RWPE1 (cell line): ENCODE measurements at regions not wholly inside any gene's neighbourhood (a gene's known extent, or its start where the extent isn't known, plus 50 kb on each side); places are given as distances from the start of the nearest gene placed in this dataset.

Experiments
- CTCF ChIA-PET: fragments of 350-600 bp; sonication (Branson Sonifier 250); formaldehyde crosslinking; extraction: SDS; loops from one replicate; lab custom pipeline; 2021; lab: Yijun Ruan, JAX
- POLR2A ChIA-PET: fragments of 400-600 bp; formaldehyde crosslinking; extraction: SDS; loops from one replicate; lab custom pipeline; 2020; ENCODE audit warnings: antibody characterized with exemption; ENCODE audit not compliant: low non-redundant PET; lab: Yijun Ruan, JAX
- DNase-seq: peaks from one replicate; pipeline ENCODE4 v3.0.0; 2012; ENCODE audit warnings: low spot score
- H3K27ac ChIP-seq: fragments of 450-650 bp; 2 replicates; pipeline ENCODE4 v1.5.1; 2017
- TF ChIP-seq, protein P1 (sequence below): fragments of 450-650 bp; conservative IDR thresholded peaks from 2 replicates; pipeline ENCODE4 v1.5.1; 2017; ENCODE audit warnings: low read depth, mild to moderate bottlenecking

DNA sequence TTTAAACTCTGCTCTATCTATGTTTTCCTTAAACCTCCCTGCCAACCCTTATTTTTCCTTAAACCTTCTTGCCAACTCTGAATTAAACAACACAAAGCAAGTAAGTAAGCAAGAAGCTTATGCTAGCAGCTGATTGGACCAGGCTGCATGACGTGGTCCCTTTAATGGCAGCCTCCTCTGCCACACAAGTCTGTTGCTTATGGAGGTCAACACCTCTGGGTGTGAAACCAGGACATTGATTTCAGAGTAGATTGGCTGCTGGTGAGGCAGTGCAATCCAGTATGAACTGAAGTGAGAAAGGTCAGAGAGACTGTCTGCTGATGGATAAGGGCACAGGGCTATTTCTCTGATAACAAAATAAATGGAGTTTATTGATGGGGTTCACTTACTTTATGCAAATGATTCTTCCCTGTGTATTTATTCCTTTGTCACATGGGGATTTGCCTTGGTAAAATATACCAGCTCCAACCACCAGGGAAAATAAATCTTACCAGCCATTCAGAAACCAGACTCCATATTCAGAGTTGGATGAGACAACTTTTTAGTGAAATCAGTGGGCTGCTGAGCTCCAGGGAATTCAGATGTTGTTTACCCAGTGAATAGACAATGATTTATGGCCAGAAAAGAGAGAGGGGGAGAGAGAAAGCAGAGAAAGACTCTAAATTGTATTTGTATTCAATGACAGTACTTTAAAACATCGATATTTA lies 112.2 kb upstream of the NCKAP5 start:
- TF ChIP-seq, protein P1, sequence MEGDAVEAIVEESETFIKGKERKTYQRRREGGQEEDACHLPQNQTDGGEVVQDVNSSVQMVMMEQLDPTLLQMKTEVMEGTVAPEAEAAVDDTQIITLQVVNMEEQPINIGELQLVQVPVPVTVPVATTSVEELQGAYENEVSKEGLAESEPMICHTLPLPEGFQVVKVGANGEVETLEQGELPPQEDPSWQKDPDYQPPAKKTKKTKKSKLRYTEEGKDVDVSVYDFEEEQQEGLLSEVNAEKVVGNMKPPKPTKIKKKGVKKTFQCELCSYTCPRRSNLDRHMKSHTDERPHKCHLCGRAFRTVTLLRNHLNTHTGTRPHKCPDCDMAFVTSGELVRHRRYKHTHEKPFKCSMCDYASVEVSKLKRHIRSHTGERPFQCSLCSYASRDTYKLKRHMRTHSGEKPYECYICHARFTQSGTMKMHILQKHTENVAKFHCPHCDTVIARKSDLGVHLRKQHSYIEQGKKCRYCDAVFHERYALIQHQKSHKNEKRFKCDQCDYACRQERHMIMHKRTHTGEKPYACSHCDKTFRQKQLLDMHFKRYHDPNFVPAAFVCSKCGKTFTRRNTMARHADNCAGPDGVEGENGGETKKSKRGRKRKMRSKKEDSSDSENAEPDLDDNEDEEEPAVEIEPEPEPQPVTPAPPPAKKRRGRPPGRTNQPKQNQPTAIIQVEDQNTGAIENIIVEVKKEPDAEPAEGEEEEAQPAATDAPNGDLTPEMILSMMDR = no peak
- ChIA-PET CTCF (no interaction called here), POLR2A (no interaction called here)
- no peak for DNase-seq
- no peak overlapping the region for H3K27ac ChIP-seq

DNA sequence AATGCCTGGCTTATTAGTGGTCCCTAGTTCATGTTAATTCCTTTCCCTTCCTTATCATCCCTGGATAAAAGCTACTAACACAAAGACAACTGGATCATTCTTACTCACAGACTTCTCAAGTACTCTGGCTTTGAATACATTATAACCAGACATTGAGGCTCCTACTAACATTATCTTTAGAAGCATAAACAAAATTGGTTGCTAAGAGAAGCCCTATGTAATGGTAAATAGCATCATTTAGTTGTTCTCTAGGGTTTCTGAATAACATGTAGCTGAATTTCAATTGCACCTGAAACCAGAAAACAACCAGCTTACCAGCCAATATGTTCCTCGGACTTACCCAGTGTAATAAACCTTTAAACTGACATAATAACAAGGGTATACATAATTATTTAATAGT lies 114.1 kb upstream of the NCKAP5 start:
- DNase-seq = no peak
- CTCF ChIA-PET = interaction anchor here (0.6 kb wide), 1 partner anchor 439 kb away, joined by 3 read pairs; no protein-coding TSS in a partner anchor
- POLR2A ChIA-PET = no interaction called here
- H3K27ac ChIP-seq = no peak overlapping the region
- TF ChIP-seq, protein P1 = no peak

DNA sequence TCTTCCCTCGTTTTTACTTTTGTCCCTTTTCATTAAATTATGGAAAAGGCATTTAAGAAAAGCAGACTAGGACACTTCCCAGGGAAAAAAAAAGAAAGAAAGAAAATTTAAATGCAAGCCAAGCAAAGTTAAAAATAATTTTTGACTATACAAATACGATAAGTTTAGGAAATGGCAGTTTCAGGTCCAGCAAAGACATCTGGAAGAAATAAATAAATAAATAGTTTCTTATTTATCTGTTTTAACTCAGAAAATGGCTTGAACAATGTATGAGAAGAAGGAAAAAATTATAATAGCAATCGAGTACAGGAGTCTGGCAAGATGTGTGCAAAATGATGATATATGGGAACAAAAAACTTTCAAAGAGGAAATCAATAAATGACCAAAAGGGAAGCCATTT lies 114.6 kb upstream of the NCKAP5 start:
- H3K27ac ChIP-seq = no peak overlapping the region
- TF ChIP-seq, protein P1 = no peak
- CTCF ChIA-PET = interaction anchor here (0.6 kb wide), 1 partner anchor 440 kb away, joined by 3 read pairs; no protein-coding TSS in a partner anchor
- POLR2A ChIA-PET = no interaction called here
- DNase-seq = no peak

DNA sequence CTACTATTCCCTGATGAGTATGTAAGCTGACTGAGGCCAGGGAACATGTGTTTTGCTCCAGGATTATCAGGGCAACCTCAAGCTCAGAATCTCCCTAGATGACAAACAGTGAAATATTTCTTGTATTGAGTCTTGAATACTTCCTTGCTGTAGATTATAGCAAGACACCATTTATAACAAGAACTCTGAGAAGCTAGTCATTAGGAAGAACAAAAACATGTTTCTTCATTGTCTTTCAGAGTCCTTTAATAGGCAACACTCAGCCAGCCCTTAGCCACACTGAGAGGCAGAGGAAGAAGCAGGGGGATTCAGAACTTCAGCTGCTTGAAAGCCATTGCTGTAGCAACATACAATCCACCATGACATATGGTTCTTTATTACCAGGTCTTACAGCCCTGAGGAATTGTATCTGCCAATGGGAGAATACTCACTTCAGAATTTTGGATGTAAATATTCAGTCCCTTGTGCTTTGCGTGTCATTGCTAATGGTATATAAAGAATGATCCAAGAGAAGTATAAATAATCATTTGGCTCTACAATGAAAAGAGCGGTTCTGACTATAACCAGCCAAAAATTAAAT lies 117.5 kb upstream of the NCKAP5 start:
- ChIA-PET POLR2A (no interaction called here), CTCF (interaction anchor here (0.8 kb wide), 1 partner anchor 545 kb away, joined by 3 read pairs; no protein-coding TSS in a partner anchor)
- TF ChIP-seq, protein P1 = no peak
- DNase-seq = no peak
- no peak overlapping the region for H3K27ac ChIP-seq

DNA sequence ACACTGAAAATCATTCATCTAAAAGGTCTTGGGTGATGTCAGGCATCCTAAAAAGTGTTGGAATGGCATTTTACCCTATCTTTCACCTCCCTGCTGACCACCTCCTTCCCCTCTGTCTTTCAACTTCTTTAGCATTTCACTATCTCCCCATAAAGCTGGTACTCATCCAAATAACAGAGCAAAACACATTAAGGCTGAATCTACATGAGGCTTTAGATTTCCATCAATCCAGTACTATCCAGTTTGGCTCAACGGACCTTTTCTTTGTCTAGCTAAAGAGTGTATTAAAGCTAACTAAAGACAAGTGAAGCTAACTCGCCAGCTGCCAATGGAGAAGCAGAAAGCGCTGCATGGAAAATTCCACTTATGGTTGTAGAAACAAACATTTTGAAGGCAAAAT lies 122.5 kb upstream of the NCKAP5 start:
- ChIA-PET POLR2A (no interaction called here), CTCF (interaction anchor here (1.1 kb wide), 1 partner anchor 15 kb away, joined by 4 read pairs; no protein-coding TSS in a partner anchor)
- TF ChIP-seq, protein P1 = no peak
- no peak overlapping the region for H3K27ac ChIP-seq
- DNase-seq = no peak

DNA sequence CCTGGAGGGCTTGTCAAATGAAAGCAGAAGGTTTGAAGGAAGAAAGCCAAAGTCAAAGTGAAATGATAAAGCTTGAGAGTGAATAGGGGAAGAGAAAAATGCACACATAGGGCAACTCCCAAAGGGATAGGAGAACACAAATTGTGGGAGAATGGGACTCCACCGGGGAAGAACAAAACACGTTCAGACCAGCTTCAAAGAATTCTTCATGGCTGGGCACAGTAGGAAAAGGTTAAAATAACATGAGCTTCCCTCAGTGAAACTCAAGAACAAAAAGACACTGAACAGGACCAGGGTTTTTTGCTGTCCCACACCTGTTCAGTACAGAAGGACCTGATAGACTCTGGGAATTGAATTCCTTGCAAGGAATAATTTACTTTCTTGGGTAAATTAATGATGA lies 123.1 kb upstream of the NCKAP5 start:
- ChIA-PET POLR2A (no interaction called here), CTCF (interaction anchor here (0.5 to 1.1 kb wide), 2 partner anchors 15 to 990 kb away, joined by 3 to 4 read pairs; no protein-coding TSS in a partner anchor)
- no peak overlapping the region for H3K27ac ChIP-seq
- no peak for DNase-seq
- TF ChIP-seq, protein P1 = no peak
